Peyer's patch (tissue), 4 donors: ENCODE measurements at regions not wholly inside any gene's neighbourhood (a gene's known extent, or its start where the extent isn't known, plus 50 kb on each side); places are given as distances from the start of the nearest gene placed in this dataset.

Experiments used
- DNase-seq, 3 donors: peaks; one replicate each; pipeline ENCODE4 v3.0.0-alpha.2; 2017 to 2019
- H3K27ac ChIP-seq, 4 donors: fragments of 200-600 bp; sonication (generic); one replicate each; pipeline ENCODE4 v1.5.1; 2016 to 2019
- H3K27me3 ChIP-seq, 2 donors: fragments of 200-600 bp; sonication (generic); one replicate each; pipeline ENCODE4 v1.5.1; 2019
- H3K36me3 ChIP-seq, 3 donors: fragments of 200-600 bp; sonication (generic); one replicate each; pipeline ENCODE4 v1.5.1; 2016 to 2019
- H3K4me1 ChIP-seq, 4 donors: fragments of 200-600 bp; sonication (generic); one replicate each; pipeline ENCODE4 v1.5.1; 2016 to 2019
- H3K4me3 ChIP-seq, 4 donors: fragments of 200-600 bp; sonication (generic); 1 replicate in 3 of 4; 2 replicates in 1 of 4; pipeline ENCODE4 v1.5.1; 2016 to 2019; ENCODE audit warnings: mild to moderate bottlenecking in 1 of 4
- H3K9me3 ChIP-seq, 4 donors: fragments of 200-600 bp; sonication (generic); one replicate each; pipeline ENCODE4 v1.5.1; 2016 to 2019; ENCODE audit warnings: mild to moderate bottlenecking in 1 of 4
- CTCF ChIP-seq, 6 experiments: fragments of 450-650 bp in 4 of 6; fragments of 200-600 bp in 2 of 6; sonication (generic) in 1 of 6; IDR thresholded peaks; one replicate each; pipeline ENCODE4 v1.5.1; 2017 to 2019; ENCODE audit warnings: antibody characterized with exemption in 6 of 6, mild to moderate bottlenecking in 3 of 6, moderate library complexity in 1 of 6
- POLR2A ChIP-seq, 2 donors: fragments of 450-650 bp; IDR thresholded peaks; one replicate each; pipeline ENCODE4 v1.5.1; 2017; ENCODE audit warnings: antibody characterized with exemption in 2 of 2, mild to moderate bottlenecking in 2 of 2, moderate library complexity in 2 of 2

- no peak overlapping the region for H3K4me3 ChIP-seq
- no peak overlapping the region for H3K27ac ChIP-seq
- H3K4me1 ChIP-seq, result no peaks in the 10 kb centered on the region
- H3K27me3 ChIP-seq, result no peaks in the 10 kb centered on the region
- DNase-seq, result no peak
- H3K36me3 ChIP-seq, result no peaks in the 10 kb centered on the region
- no peaks in the 10 kb centered on the region for H3K9me3 ChIP-seq
- TF ChIP-seq POLR2A (IDR thresholded peaks at IDR 0.05) (no peak), CTCF (IDR thresholded peaks at IDR 0.05) (no peak)
Observed at GRCh38 chr15:47484059-47484458, 233.2 kb upstream of the SEMA6D start.

DNA sequence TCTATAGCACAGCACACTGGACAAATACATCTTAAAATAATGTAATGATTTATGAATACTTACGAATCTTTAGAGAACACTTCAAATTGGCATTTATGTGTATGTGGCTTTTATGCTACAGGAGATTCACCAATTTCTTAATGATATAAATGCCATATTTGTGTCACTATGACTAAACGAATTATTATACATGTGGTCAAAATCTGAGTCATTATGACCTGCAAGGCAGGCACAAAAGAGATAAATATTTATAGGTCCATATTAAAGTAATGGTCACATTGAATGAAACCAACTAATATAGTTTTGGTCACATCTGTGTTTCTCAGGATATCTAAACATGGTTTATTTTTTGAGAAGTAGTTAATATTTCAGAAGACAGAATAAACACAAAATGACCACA lies 232.3 kb upstream of the SEMA6D start:
- no peak for DNase-seq
- H3K27me3 ChIP-seq, result no peaks in the 10 kb centered on the region
- no peak for TF ChIP-seq CTCF (IDR thresholded peaks at IDR 0.05)
- no peak for TF ChIP-seq POLR2A (IDR thresholded peaks at IDR 0.05)

DNA sequence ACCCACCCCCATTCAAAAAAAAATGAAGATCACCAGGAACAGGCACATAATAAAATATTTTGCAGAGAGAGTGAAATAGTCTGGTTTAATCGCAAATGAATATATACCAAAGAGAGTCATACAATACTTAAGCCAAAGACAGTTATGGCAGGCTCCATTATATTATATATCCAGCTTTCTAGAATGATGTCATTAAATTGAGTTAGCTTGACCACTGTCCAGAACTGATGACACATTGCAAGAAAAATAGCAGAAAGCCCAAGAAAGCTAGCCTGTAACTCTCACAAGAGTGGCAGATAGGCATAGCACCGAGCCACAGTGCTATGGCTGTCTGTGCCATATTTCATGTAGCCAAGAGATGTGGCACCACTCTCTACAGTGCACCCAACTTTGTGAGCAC lies 231.9 kb upstream of the SEMA6D start:
- Histone ChIP-seq H3K4me1 (no peaks in the 10 kb centered on the region), H3K9me3 (no peaks in the 10 kb centered on the region), H3K27ac (no peak overlapping the region), H3K4me3 (no peak overlapping the region), H3K36me3 (no peaks in the 10 kb centered on the region), H3K27me3 (no peaks in the 10 kb centered on the region)
- TF ChIP-seq POLR2A (IDR thresholded peaks at IDR 0.05) (no peak), CTCF (IDR thresholded peaks at IDR 0.05) (no peak)
- no peak for DNase-seq

More for the DNA sequence above, 232.3 kb upstream of the SEMA6D start:
- Histone ChIP-seq H3K27ac (no peak overlapping the region), H3K9me3 (no peaks in the 10 kb centered on the region), H3K4me1 (no peaks in the 10 kb centered on the region), H3K36me3 (no peaks in the 10 kb centered on the region), H3K4me3 (no peak overlapping the region)

- Histone ChIP-seq H3K4me3 (no peak overlapping the region), H3K27ac (no peak overlapping the region), H3K4me1 (no peaks in the 10 kb centered on the region), H3K9me3 (no peaks in the 10 kb centered on the region), H3K36me3 (no peaks in the 10 kb centered on the region), H3K27me3 (no peaks in the 10 kb centered on the region)
- TF ChIP-seq POLR2A (IDR thresholded peaks at IDR 0.05) (no peak), CTCF (IDR thresholded peaks at IDR 0.05) (no peak)
- no peak for DNase-seq
Observed at GRCh38 chr15:47486040-47486439, 231.3 kb upstream of the SEMA6D start.

DNA sequence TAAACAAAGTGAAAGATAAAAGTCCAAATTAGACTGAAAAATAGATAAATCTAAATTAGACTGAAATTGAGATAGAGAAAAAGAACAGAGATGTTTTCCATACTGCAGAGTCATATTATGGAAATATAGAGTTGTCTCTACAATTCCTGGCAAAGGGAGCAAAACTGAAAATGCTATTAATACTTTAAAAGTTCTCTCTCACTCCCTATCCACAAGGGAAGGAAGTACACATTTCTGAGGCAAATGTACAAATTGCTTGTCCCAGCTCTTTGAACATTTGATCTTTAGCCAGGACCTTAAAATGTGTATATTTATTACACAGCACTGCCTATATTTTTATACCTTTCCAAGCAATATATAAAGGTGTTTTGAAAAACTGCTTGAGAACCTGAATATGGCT lies 225.1 kb upstream of the SEMA6D start:
- no peak overlapping the region for H3K4me3 ChIP-seq
- DNase-seq, result no peak
- H3K27ac ChIP-seq, result no peak overlapping the region
- H3K27me3 ChIP-seq, result no peaks in the 10 kb centered on the region
- no peak for TF ChIP-seq POLR2A (IDR thresholded peaks at IDR 0.05)
- no peak for TF ChIP-seq CTCF (IDR thresholded peaks at IDR 0.05)
- H3K9me3 ChIP-seq, result no peaks in the 10 kb centered on the region
- no peaks in the 10 kb centered on the region for H3K36me3 ChIP-seq
- no peaks in the 10 kb centered on the region for H3K4me1 ChIP-seq
